Activated naive CD8-positive, alpha-beta T cell treated with anti-CD3 and anti-CD28 coated beads, Interleukin-2, amount 10 ng/mL, durations not matched to agents 7 days and 5 days (primary cell): ENCODE measurements at regions not wholly inside any gene's neighbourhood (a gene's known extent, or its start where the extent isn't known, plus 50 kb on each side); places are given as distances from the start of the nearest gene placed in this dataset.
"Not testable (repeated sequence)": the region's sequence is repeated elsewhere in the genome, so short reads cannot be mapped to it uniquely, and the experiment has no call there.

Source experiments
- ATAC-seq: fragments of 150-1000 bp; cut with Tn5 transposase; one replicate; pipeline ENCODE4 v1.10.0; 2021; ENCODE audit warnings: low read depth, moderate library complexity
- POLR2A ChIA-PET: fragments of 350-600 bp; sonication (Branson Sonifier 250); formaldehyde crosslinking; loops from one replicate; lab custom pipeline; 2021; ENCODE audit warnings: antibody characterized with exemption; lab: Charles Lee
- DNase-seq: peaks from one replicate; pipeline ENCODE4 v3.0.0; 2021
- H3K27ac Mint-ChIP-seq: one replicate; pipeline ENCODE4 v1.8.0; 2022; ENCODE audit warnings: mild to moderate bottlenecking, mixed read lengths
- H3K27me3 Mint-ChIP-seq: one replicate; pipeline ENCODE4 v1.8.0; 2022; ENCODE audit warnings: mild to moderate bottlenecking, moderate library complexity, mixed read lengths
- H3K36me3 Mint-ChIP-seq: one replicate; pipeline ENCODE4 v1.8.0; 2021; ENCODE audit warnings: mild to moderate bottlenecking, mixed read lengths
- H3K4me1 Mint-ChIP-seq: one replicate; pipeline ENCODE4 v1.8.0; 2021; ENCODE audit warnings: mixed read lengths
- H3K4me3 Mint-ChIP-seq: one replicate; pipeline ENCODE4 v1.8.0; 2022; ENCODE audit warnings: mild to moderate bottlenecking, moderate library complexity, mixed read lengths
- H3K9me3 Mint-ChIP-seq: one replicate; pipeline ENCODE4 v1.8.0; 2021; ENCODE audit warnings: mixed read lengths

GRCh38 chr14:82038066-82038465 is 504.4 kb upstream of the SEL1L start:
- H3K9me3 Mint-ChIP-seq, H3K36me3 Mint-ChIP-seq, DNase-seq, H3K4me1 Mint-ChIP-seq, H3K27ac Mint-ChIP-seq, ATAC-seq, POLR2A ChIA-PET, H3K27me3 Mint-ChIP-seq, H3K4me3 Mint-ChIP-seq: not testable (repeated sequence)

DNA sequence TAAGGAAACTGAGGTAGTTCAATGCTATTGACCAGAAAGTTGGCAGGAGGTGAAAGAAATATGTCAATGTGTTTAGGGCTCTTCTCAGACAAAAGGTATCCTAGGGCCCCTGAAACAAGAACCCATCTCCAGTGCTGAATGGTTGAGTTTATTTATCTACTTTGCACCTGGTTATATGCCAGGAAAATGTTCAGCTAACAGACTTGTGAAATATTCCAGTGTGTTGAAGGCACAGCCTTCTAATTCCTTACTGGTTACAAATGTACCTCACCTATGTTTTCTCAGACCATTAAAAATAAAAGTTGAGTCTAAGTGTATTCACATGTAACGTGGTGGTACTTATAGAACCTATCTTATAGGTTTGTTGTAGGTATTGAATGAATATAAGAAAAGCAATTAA is 511.7 kb upstream of the SEL1L start:
- Mint-ChIP-seq H3K4me3 (no peak overlapping the region), H3K36me3 (no peaks in the 10 kb centered on the region), H3K9me3 (no peaks in the 10 kb centered on the region), H3K27ac (no peak overlapping the region), H3K4me1 (no peaks in the 10 kb centered on the region), H3K27me3 (no peaks in the 10 kb centered on the region)
- DNase-seq (no peak), ATAC-seq (no peak)
- POLR2A ChIA-PET: no interaction called here

- Mint-ChIP-seq H3K27ac (no peak overlapping the region), H3K9me3 (no peaks in the 10 kb centered on the region), H3K27me3 (no peaks in the 10 kb centered on the region), H3K4me1 (no peaks in the 10 kb centered on the region), H3K36me3 (no peaks in the 10 kb centered on the region), H3K4me3 (no peak overlapping the region)
- POLR2A ChIA-PET: no interaction called here
- ATAC-seq (no peak), DNase-seq (no peak)
Measured at GRCh38 chr14:82046512-82047226, 513.0 kb upstream of the SEL1L start.

DNA sequence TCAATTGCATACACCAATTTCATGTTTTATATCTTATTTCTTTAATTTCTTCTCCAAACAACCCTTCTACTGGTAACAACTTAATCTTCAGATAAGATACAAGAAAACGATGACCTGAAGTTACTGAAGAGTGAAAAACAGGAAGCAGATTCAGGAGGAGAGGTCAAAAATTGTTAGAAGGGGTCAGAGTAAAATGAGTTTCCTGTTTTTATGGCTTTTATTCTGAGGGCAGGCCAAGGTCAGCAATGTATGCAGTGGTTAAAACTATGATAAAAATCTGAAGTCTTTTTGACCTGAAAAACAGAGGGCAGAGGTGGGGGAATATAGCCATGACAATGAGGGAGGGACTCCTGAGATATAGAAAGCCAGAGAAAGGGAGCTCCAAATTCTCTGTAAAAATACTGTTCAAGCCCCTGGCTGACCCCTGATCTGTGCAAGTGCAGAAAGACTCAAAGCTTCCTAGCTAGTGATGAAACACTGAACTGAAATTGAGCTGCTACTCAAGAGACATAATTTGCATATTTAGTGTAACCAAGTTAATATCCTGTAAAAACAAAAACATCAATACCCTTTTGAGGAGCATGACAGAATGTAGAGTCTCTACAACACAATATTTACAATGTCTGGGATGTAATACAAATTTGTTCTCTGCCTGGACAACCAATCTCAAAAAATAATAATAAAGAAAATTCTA is 514.3 kb upstream of the SEL1L start:
- ATAC-seq: no peak
- Mint-ChIP-seq H3K36me3 (no peaks in the 10 kb centered on the region), H3K9me3 (no peaks in the 10 kb centered on the region), H3K27me3 (no peaks in the 10 kb centered on the region), H3K4me3 (no peak overlapping the region), H3K4me1 (no peaks in the 10 kb centered on the region), H3K27ac (no peak overlapping the region)
- POLR2A ChIA-PET: no interaction called here
- DNase-seq: no peak

GRCh38 chr14:82052778-82053177 is 519.1 kb upstream of the SEL1L start:
- DNase-seq: no peak
- POLR2A ChIA-PET: no interaction called here
- H3K36me3 Mint-ChIP-seq: no peaks in the 10 kb centered on the region
- no peaks in the 10 kb centered on the region for H3K27me3 Mint-ChIP-seq
- no peak for ATAC-seq
- H3K9me3 Mint-ChIP-seq: no peaks in the 10 kb centered on the region
- H3K4me3 Mint-ChIP-seq: no peak overlapping the region
- no peak overlapping the region for H3K27ac Mint-ChIP-seq
- H3K4me1 Mint-ChIP-seq: no peaks in the 10 kb centered on the region

- H3K36me3 Mint-ChIP-seq: no peaks in the 10 kb centered on the region
- no peak overlapping the region for H3K27ac Mint-ChIP-seq
- no peak overlapping the region for H3K4me3 Mint-ChIP-seq
- DNase-seq (no peak), ATAC-seq (no peak)
- no peaks in the 10 kb centered on the region for H3K4me1 Mint-ChIP-seq
- no peaks in the 10 kb centered on the region for H3K27me3 Mint-ChIP-seq
- no peaks in the 10 kb centered on the region for H3K9me3 Mint-ChIP-seq
- POLR2A ChIA-PET: no interaction called here
Measured at GRCh38 chr14:82055515-82056115, 522.0 kb upstream of the SEL1L start.

- Mint-ChIP-seq H3K36me3 (no peaks in the 10 kb centered on the region), H3K27me3 (no peaks in the 10 kb centered on the region), H3K4me3 (no peak overlapping the region), H3K4me1 (no peaks in the 10 kb centered on the region), H3K27ac (no peak overlapping the region), H3K9me3 (peaks cover 20% of the 10 kb centered on the region)
- no peak for DNase-seq
- POLR2A ChIA-PET: no interaction called here
- no peak for ATAC-seq
Measured at GRCh38 chr14:82060219-82060618, 526.6 kb upstream of the SEL1L start.

DNA sequence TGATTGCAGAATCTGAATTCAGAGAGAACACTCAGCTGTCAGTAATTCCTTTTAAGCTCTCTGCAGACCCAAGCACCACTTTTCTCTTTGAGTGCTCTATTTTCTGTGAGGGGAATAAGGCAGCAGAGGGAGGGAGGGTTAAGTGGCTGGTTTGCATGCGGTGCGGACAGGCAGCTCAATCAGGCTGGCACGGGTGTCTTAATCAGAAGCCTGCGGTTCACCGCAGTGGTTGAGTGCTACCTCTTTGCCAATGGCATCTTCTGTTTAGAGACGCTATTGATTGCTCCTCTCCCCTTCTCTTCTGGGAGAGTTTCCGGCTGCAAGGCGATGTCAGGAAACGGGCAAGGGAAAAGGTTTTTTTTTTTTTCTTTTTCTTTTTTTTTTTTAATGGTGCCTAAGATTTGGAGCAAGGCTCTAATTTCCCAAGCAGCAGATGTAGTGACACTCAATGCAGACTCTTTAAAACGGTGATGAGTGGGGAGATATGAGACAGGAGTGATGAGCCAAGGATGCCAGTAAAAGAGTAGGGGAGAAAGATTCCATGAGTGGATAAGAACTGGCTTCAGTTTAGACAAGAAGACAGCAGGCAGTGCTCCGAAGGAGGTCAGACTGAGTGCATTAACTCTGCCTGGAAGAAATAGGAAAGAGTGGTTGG is 533.7 kb upstream of the SEL1L start:
- Mint-ChIP-seq H3K9me3 (peaks cover 23% of the 10 kb centered on the region), H3K4me3 (no peak overlapping the region), H3K4me1 (no peaks in the 10 kb centered on the region), H3K27me3 (no peaks in the 10 kb centered on the region), H3K27ac (no peak overlapping the region), H3K36me3 (no peaks in the 10 kb centered on the region)
- no peak for DNase-seq
- ATAC-seq: no peak
- POLR2A ChIA-PET: no interaction called here

DNA sequence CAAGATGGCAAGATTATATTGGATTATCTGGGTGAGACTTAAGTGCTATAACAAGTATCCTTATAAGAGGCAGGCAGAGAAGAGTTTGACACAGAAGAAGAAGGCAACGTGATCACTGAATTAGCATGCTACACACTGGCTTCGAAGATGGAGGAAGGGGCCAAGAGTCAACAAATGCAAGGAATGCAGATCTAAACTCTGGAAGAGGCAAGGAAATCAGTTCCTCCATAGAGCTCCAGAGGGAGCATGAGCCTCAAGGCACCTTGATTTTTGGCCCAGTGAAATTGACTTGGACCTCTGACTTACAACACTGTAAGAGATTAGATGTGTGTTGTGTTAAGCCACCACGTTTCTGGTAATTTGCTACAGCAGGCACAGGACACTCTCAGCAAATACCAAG is 536.4 kb upstream of the SEL1L start:
- ATAC-seq (no peak), DNase-seq (no peak)
- H3K36me3 Mint-ChIP-seq: no peaks in the 10 kb centered on the region
- no peaks in the 10 kb centered on the region for H3K4me1 Mint-ChIP-seq
- POLR2A ChIA-PET: no interaction called here
- no peak overlapping the region for H3K4me3 Mint-ChIP-seq
- H3K27me3 Mint-ChIP-seq: no peaks in the 10 kb centered on the region
- peaks cover 9% of the 10 kb centered on the region for H3K9me3 Mint-ChIP-seq
- H3K27ac Mint-ChIP-seq: no peak overlapping the region

- no peaks in the 10 kb centered on the region for H3K27me3 Mint-ChIP-seq
- no peaks in the 10 kb centered on the region for H3K4me1 Mint-ChIP-seq
- H3K9me3 Mint-ChIP-seq: peaks cover 9% of the 10 kb centered on the region
- no peak overlapping the region for H3K27ac Mint-ChIP-seq
- POLR2A ChIA-PET: no interaction called here
- no peak overlapping the region for H3K4me3 Mint-ChIP-seq
- DNase-seq: no peak
- H3K36me3 Mint-ChIP-seq: no peaks in the 10 kb centered on the region
- no peak for ATAC-seq
Measured at GRCh38 chr14:82070753-82071152, 537.1 kb upstream of the SEL1L start.

GRCh38 chr14:82073547-82073946 is 539.9 kb upstream of the SEL1L start:
- no peaks in the 10 kb centered on the region for H3K4me1 Mint-ChIP-seq
- H3K4me3 Mint-ChIP-seq: no peak overlapping the region
- POLR2A ChIA-PET: no interaction called here
- H3K36me3 Mint-ChIP-seq: no peaks in the 10 kb centered on the region
- H3K27me3 Mint-ChIP-seq: no peaks in the 10 kb centered on the region
- no peak overlapping the region for H3K27ac Mint-ChIP-seq
- H3K9me3 Mint-ChIP-seq: peaks cover 4% of the 10 kb centered on the region
- ATAC-seq: no peak
- no peak for DNase-seq

DNA sequence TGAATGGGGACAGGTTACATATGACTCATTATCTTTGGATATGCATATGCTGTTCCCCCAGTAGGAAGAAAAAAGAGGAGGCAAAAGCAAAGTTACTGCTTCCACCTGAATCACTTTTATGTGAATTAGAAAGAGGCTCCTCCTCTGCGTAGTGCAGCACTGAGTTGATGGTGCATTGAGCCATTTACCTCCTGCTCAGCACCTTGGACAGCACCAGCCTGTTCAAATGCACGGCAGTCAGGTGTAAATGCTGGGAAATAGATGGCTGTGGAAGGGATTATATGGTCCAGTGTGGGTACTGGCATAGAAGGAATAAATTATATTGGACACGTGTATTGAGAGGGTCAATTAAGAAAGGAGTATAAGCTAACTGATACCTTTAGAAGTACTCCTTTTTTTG is 541.9 kb upstream of the SEL1L start:
- Mint-ChIP-seq H3K4me3 (no peak overlapping the region), H3K9me3 (peaks cover 1% of the 10 kb centered on the region), H3K27me3 (no peaks in the 10 kb centered on the region), H3K4me1 (no peaks in the 10 kb centered on the region), H3K27ac (no peak overlapping the region), H3K36me3 (no peaks in the 10 kb centered on the region)
- POLR2A ChIA-PET: no interaction called here
- DNase-seq (peak; percentile 33), ATAC-seq (no peak)

DNA sequence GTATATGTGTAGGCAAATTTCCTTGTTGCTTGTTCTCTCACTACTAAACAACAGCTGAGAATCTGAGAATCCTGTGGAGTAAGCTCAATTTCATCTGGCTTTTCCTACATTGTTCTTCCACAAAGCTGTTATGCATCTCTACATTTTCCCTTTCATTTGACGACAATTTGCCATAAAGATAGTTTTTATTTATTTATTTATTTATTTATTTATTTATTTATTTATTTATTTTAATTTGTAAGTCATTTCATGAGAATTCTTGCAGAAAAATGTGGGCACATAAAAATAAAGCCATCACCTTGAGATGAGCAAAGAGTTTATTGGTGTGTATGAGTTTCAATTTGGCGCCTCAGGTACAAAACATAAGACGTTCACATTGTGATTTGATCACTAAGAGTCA is 545.9 kb upstream of the SEL1L start:
- Mint-ChIP-seq H3K4me1 (no peaks in the 10 kb centered on the region), H3K4me3 (no peak overlapping the region), H3K27ac (no peak overlapping the region), H3K27me3 (no peaks in the 10 kb centered on the region), H3K9me3 (peaks cover 1% of the 10 kb centered on the region), H3K36me3 (no peaks in the 10 kb centered on the region)
- POLR2A ChIA-PET: no interaction called here
- ATAC-seq (no peak), DNase-seq (no peak)

- H3K9me3 Mint-ChIP-seq: peaks cover 1% of the 10 kb centered on the region
- no peaks in the 10 kb centered on the region for H3K27me3 Mint-ChIP-seq
- H3K4me1 Mint-ChIP-seq: no peaks in the 10 kb centered on the region
- H3K4me3 Mint-ChIP-seq: no peak overlapping the region
- ATAC-seq (no peak), DNase-seq (no peak)
- H3K27ac Mint-ChIP-seq: no peak overlapping the region
- POLR2A ChIA-PET: no interaction called here
- no peaks in the 10 kb centered on the region for H3K36me3 Mint-ChIP-seq
Measured at GRCh38 chr14:82080370-82080769, 546.7 kb upstream of the SEL1L start.
